H9 (cell line): ENCODE measurements at regions not wholly inside any gene's neighbourhood (a gene's known extent, or its start where the extent isn't known, plus 50 kb on each side); places are given as distances from the start of the nearest gene placed in this dataset.

Source experiments
- DNase-seq: peaks from one replicate; pipeline ENCODE4 v3.0.0-alpha.2; 2017
- H2AFZ ChIP-seq: one replicate; pipeline ENCODE4 v1.6.1; 2013; ENCODE audit warnings: mild to moderate bottlenecking, low read length, control low read depth, moderate library complexity
- H2AK5ac ChIP-seq: 2 replicates; pipeline ENCODE4 v1.6.1; 2013; ENCODE audit warnings: low read length, control low read depth, mixed read lengths; ENCODE audit not compliant: insufficient read length
- H2BK120ac ChIP-seq: one replicate; pipeline ENCODE4 v1.6.1; 2013; ENCODE audit warnings: low read depth, mild to moderate bottlenecking, low read length, control low read depth, inconsistent platforms; ENCODE audit not compliant: poor library complexity, severe bottlenecking
- H2BK12ac ChIP-seq: 2 replicates; pipeline ENCODE4 v1.6.1; 2013; ENCODE audit warnings: low read length, control low read depth, mixed read lengths, low read depth; ENCODE audit not compliant: insufficient read length
- H2BK15ac ChIP-seq: 2 replicates; pipeline ENCODE4 v1.6.1; 2013; ENCODE audit warnings: low read depth, low read length, control low read depth
- H2BK20ac ChIP-seq: one replicate; pipeline ENCODE4 v1.6.1; 2013; ENCODE audit warnings: low read depth, mild to moderate bottlenecking, low read length, control low read depth, inconsistent platforms; ENCODE audit not compliant: poor library complexity, severe bottlenecking
- H2BK5ac ChIP-seq: 2 replicates; pipeline ENCODE4 v1.6.1; 2013; ENCODE audit warnings: low read length, control low read depth, mixed read lengths; ENCODE audit not compliant: insufficient read length
- H3K14ac ChIP-seq: 2 replicates; pipeline ENCODE4 v1.6.1; 2013; ENCODE audit warnings: low read length, control low read depth; ENCODE audit not compliant: insufficient read depth
- H3K18ac ChIP-seq: 2 replicates; pipeline ENCODE4 v1.6.1; 2013; ENCODE audit warnings: low read depth, mild to moderate bottlenecking, mixed read lengths, low read length, control low read depth; ENCODE audit not compliant: insufficient read length
- H3K23ac ChIP-seq: 2 replicates; pipeline ENCODE4 v1.6.1; 2013; ENCODE audit warnings: low read length, control low read depth, mixed read lengths, low read depth; ENCODE audit not compliant: insufficient read length
- H3K23me2 ChIP-seq: 2 replicates; pipeline ENCODE4 v1.6.1; 2013; ENCODE audit warnings: low read depth, mild to moderate bottlenecking, mixed read lengths, low read length, control low read depth; ENCODE audit not compliant: insufficient read length, poor library complexity, severe bottlenecking
- H3K27ac ChIP-seq: 2 replicates; pipeline ENCODE4 v1.5.1; 2013; ENCODE audit warnings: low read length, control low read depth, mixed read lengths, low read depth; ENCODE audit not compliant: insufficient read length
- H3K27me3 ChIP-seq: 2 replicates; pipeline ENCODE4 v1.6.1; 2013; ENCODE audit warnings: low read length, control low read depth, inconsistent platforms; ENCODE audit not compliant: insufficient read depth
- H3K4ac ChIP-seq: 2 replicates; pipeline ENCODE4 v1.6.1; 2013; ENCODE audit warnings: low read depth, mild to moderate bottlenecking, control low read depth, inconsistent platforms, low read length, moderate library complexity
- H3K4me1 ChIP-seq: 2 replicates; pipeline ENCODE4 v1.6.1; 2013; ENCODE audit warnings: low read length, control low read depth, inconsistent platforms; ENCODE audit not compliant: insufficient read depth
- H3K4me2 ChIP-seq: 2 replicates; pipeline ENCODE4 v1.6.1; 2013; ENCODE audit warnings: low read length, control low read depth, mixed read lengths; ENCODE audit not compliant: insufficient read length, insufficient read depth
- H3K56ac ChIP-seq: 2 replicates; pipeline ENCODE4 v1.6.1; 2013; ENCODE audit warnings: low read depth, mild to moderate bottlenecking, mixed read lengths, low read length, control low read depth; ENCODE audit not compliant: insufficient read length
- H3K79me1 ChIP-seq: 2 replicates; pipeline ENCODE4 v1.6.1; 2013; ENCODE audit warnings: low read depth, mild to moderate bottlenecking, moderate library complexity, low read length, control low read depth, inconsistent platforms; ENCODE audit not compliant: insufficient read depth, poor library complexity, severe bottlenecking
- H3K79me2 ChIP-seq: 2 replicates; pipeline ENCODE4 v1.6.1; 2013; ENCODE audit warnings: low read length, control low read depth, inconsistent platforms; ENCODE audit not compliant: insufficient read depth
- H3K9ac ChIP-seq: 2 replicates; pipeline ENCODE4 v1.6.1; 2013; ENCODE audit warnings: low read length, control low read depth, mixed read lengths; ENCODE audit not compliant: insufficient read length; ENCODE audit errors: extremely low read depth
- H3K9me3 ChIP-seq: one replicate; pipeline ENCODE4 v1.6.1; 2013; ENCODE audit warnings: low read depth, low read length, inconsistent platforms; ENCODE audit not compliant: control insufficient read depth
- H3T11ph ChIP-seq: one replicate; pipeline ENCODE4 v1.6.1; 2013; ENCODE audit warnings: mild to moderate bottlenecking, low read length, control low read depth, inconsistent platforms
- H4K20me1 ChIP-seq: one replicate; pipeline ENCODE4 v1.6.1; 2013; ENCODE audit not compliant: control insufficient read depth, insufficient read length, insufficient read depth
- H4K5ac ChIP-seq: 2 replicates; pipeline ENCODE4 v1.6.1; 2013; ENCODE audit warnings: low read depth, mild to moderate bottlenecking, mixed read lengths, low read length, control low read depth; ENCODE audit not compliant: insufficient read length
- H4K8ac ChIP-seq: replicated peaks from 2 replicates; pipeline ENCODE4 v1.6.1; 2013; ENCODE audit warnings: low read length, control low read depth, mixed read lengths, low read depth; ENCODE audit not compliant: insufficient read length
- H4K91ac ChIP-seq: 2 replicates; pipeline ENCODE4 v1.6.1; 2013; ENCODE audit warnings: low read depth, mild to moderate bottlenecking, moderate library complexity, mixed read lengths, low read length, control low read depth; ENCODE audit not compliant: insufficient read length
- H3K27ac Mint-ChIP-seq, 3 experiments: 2 replicates in 2 of 3; 3 replicates in 1 of 3; pipeline ENCODE4 v1.8.0; 2020 to 2021; ENCODE audit warnings: mixed read lengths in 3 of 3, mild to moderate bottlenecking in 1 of 3, moderate library complexity in 1 of 3
- H3K27me3 Mint-ChIP-seq: 2 replicates; pipeline ENCODE4 v1.8.0; 2021; ENCODE audit warnings: low read depth, mild to moderate bottlenecking, moderate library complexity, mixed read lengths
- H3K36me3 Mint-ChIP-seq, 3 experiments: 2 replicates in 2 of 3; 3 replicates in 1 of 3; pipeline ENCODE4 v1.8.0; 2020 to 2021; ENCODE audit warnings: low read depth in 3 of 3, mixed read lengths in 3 of 3; ENCODE audit not compliant: insufficient read depth in 1 of 3
- H3K4me1 Mint-ChIP-seq, 2 experiments: 2 replicates each; pipeline ENCODE4 v1.8.0; 2020; ENCODE audit warnings: mixed read lengths in 2 of 2
- H3K4me3 Mint-ChIP-seq, 2 experiments: 2 replicates in 1 of 2; 3 replicates in 1 of 2; pipeline ENCODE4 v1.8.0; 2020 to 2021; ENCODE audit warnings: mild to moderate bottlenecking in 2 of 2, mixed read lengths in 2 of 2, moderate library complexity in 1 of 2
- H3K9me3 Mint-ChIP-seq, 2 experiments: 2 replicates in 1 of 2; 3 replicates in 1 of 2; pipeline ENCODE4 v1.8.0; 2020; ENCODE audit warnings: mild to moderate bottlenecking in 2 of 2, mixed read lengths in 2 of 2, moderate library complexity in 1 of 2
- CTCF ChIP-seq: fragments of 200-600 bp; sonication (generic); conservative IDR thresholded peaks from 3 replicates; pipeline ENCODE4 v1.8.0; 2021; ENCODE audit warnings: antibody characterized with exemption, mild to moderate bottlenecking
- WGBS: extraction: QIAGEN DNeasy Blood & Tissue Kit; methylation state at CpG from one replicate; pipeline ENCODE4 v1.1.7; 2013; ENCODE audit warnings: missing lambda C conversion rate, low lambda C conversion rate, mixed read lengths; ENCODE audit not compliant: insufficient read length; ENCODE audit errors: extremely low coverage; 5-methylcytosine and 5-hydroxymethylcytosine counted together

GRCh38 chr3:43219616-43220015 is 66.7 kb upstream of the SNRK start:
- Histone ChIP-seq H3K4ac (no peak overlapping the region), H4K8ac (no peak overlapping the region), H3K4me1 (no peaks in the 10 kb centered on the region), H4K91ac (no peak overlapping the region), H3K18ac (no peak overlapping the region), H3K14ac (no peak overlapping the region), H4K5ac (no peak overlapping the region), H3K23me2 (no peaks in the 10 kb centered on the region), H2BK20ac (no peak overlapping the region), H2BK120ac (no peak overlapping the region), H3T11ph (no peak overlapping the region), H3K4me2 (no peak overlapping the region), H2AK5ac (no peak overlapping the region), H3K27me3 (no peaks in the 10 kb centered on the region), H3K23ac (no peak overlapping the region), H2BK15ac (no peak overlapping the region), H3K27ac (no peak overlapping the region), H3K56ac (no peak overlapping the region), H3K9ac (no peak overlapping the region), H4K20me1 (no peaks in the 10 kb centered on the region), H2BK12ac (no peak overlapping the region), H2BK5ac (no peak overlapping the region), H2AFZ (no peak overlapping the region), H3K9me3 (no peaks in the 10 kb centered on the region), H3K79me2 (no peaks in the 10 kb centered on the region), H3K79me1 (no peaks in the 10 kb centered on the region)
- H3K27me3 Mint-ChIP-seq: peaks cover 15% of the 10 kb centered on the region
- no peaks in the 10 kb centered on the region for H3K4me1 Mint-ChIP-seq
- no peak for DNase-seq
- no peak overlapping the region for H3K27ac Mint-ChIP-seq
- WGBS: no CpG with 5 or more reads among the region's 3 CpGs
- H3K9me3 Mint-ChIP-seq: peaks cover 11 to 14% of the 10 kb centered on the region in 2 experiments
- no peak for TF ChIP-seq CTCF
- no peak overlapping the region for H3K4me3 Mint-ChIP-seq
- peaks cover 0 to 9% (median 3%) of the 10 kb centered on the region in 3 experiments; a peak in 4 of 7 replicates for H3K36me3 Mint-ChIP-seq
